ENCODE measurements at regions not wholly inside any gene's neighbourhood (a gene's known extent, or its start where the extent isn't known, plus 50 kb on each side); places are given as distances from the start of the nearest gene placed in this dataset.

DNA sequence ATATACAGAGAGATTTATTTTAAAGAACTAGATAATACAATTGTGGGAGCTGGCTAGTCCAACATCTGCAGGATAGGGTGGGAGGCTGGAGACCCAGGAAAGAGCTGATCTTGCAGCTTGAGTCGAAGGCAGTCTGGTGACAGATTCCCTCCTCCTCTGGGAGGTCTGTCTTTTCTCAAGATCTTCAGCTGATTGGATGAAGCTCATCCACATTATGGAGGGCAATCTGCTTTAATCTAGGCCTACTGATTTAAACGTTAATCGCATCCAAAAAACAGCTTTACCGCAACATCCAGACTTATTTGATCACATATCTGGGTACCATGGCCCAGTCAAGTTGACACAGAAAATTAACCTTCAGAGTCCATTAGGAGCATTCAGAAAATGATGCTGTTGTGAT lies 168.1 kb downstream of the ATPSCKMT start:
- no peaks in the 10 kb centered on the region for H3K36me3 ChIP-seq (ENCODE audit: insufficient read depth, low read length)
- H3K27ac ChIP-seq (ENCODE audit: low read length), result no peak overlapping the region
- no peaks in the 10 kb centered on the region for H3K9me2 ChIP-seq (ENCODE audit: insufficient read depth, low read length)
- no peaks in the 10 kb centered on the region for H3K27me3 ChIP-seq (ENCODE audit: insufficient read depth, low read depth, low read length)
- no peak overlapping the region for H3K4me3 ChIP-seq (ENCODE audit: low read length)
- H2AFZ ChIP-seq (ENCODE audit: low read depth, low read length), result no peak overlapping the region
- no peaks in the 10 kb centered on the region for H3F3A ChIP-seq (ENCODE audit: insufficient read depth, low read length, poor library complexity, severe bottlenecking)
- H3K4me2 ChIP-seq (ENCODE audit: low read length), result no peak overlapping the region
- no peak overlapping the region for H3K9ac ChIP-seq (ENCODE audit: low read length)
- TF ChIP-seq REST (IDR thresholded peaks at IDR 0.05; ENCODE audit: borderline replicate concordance) (no peak), POLR2AphosphoS5 (IDR thresholded peaks at IDR 0.05) (no peak), MXI1 (conservative IDR thresholded peaks at IDR 0.05; ENCODE audit: poor library complexity, severe bottlenecking) (no peak), SMC3 (conservative IDR thresholded peaks at IDR 0.05; ENCODE audit: poor library complexity) (no peak), EP300 (conservative IDR thresholded peaks at IDR 0.05; ENCODE audit: poor library complexity, severe bottlenecking) (no peak), EZH2 (IDR thresholded peaks at IDR 0.05; ENCODE audit: borderline replicate concordance, insufficient read depth, low read length, poor library complexity, severe bottlenecking) (no peak), TAF1 (IDR thresholded peaks at IDR 0.05; ENCODE audit: low read depth) (no peak), RAD21 (conservative IDR thresholded peaks at IDR 0.05) (no peak)
- TF ChIP-seq, protein P1, sequence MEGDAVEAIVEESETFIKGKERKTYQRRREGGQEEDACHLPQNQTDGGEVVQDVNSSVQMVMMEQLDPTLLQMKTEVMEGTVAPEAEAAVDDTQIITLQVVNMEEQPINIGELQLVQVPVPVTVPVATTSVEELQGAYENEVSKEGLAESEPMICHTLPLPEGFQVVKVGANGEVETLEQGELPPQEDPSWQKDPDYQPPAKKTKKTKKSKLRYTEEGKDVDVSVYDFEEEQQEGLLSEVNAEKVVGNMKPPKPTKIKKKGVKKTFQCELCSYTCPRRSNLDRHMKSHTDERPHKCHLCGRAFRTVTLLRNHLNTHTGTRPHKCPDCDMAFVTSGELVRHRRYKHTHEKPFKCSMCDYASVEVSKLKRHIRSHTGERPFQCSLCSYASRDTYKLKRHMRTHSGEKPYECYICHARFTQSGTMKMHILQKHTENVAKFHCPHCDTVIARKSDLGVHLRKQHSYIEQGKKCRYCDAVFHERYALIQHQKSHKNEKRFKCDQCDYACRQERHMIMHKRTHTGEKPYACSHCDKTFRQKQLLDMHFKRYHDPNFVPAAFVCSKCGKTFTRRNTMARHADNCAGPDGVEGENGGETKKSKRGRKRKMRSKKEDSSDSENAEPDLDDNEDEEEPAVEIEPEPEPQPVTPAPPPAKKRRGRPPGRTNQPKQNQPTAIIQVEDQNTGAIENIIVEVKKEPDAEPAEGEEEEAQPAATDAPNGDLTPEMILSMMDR (IDR thresholded peaks at IDR 0.05; ENCODE audit: poor library complexity, severe bottlenecking), result no peak
- no peaks in the 10 kb centered on the region for H4K20me1 ChIP-seq (ENCODE audit: insufficient read depth)
- no peaks in the 10 kb centered on the region for H3K9me3 ChIP-seq (ENCODE audit: low read length)
- no peaks in the 10 kb centered on the region for H3K79me2 ChIP-seq (replicated peaks; ENCODE audit: insufficient read depth, low read length)

- no peak overlapping the region for H2AFZ ChIP-seq (ENCODE audit: low read depth, low read length)
- H3K79me2 ChIP-seq (replicated peaks; ENCODE audit: insufficient read depth, low read length), result no peaks in the 10 kb centered on the region
- no peaks in the 10 kb centered on the region for H3K9me3 ChIP-seq (ENCODE audit: low read length)
- no peak overlapping the region for H3K9ac ChIP-seq (ENCODE audit: low read length)
- H3K4me2 ChIP-seq (ENCODE audit: low read length), result no peak overlapping the region
- H3K9me2 ChIP-seq (ENCODE audit: insufficient read depth, low read length), result no peaks in the 10 kb centered on the region
- no peak for TF ChIP-seq EZH2 (IDR thresholded peaks at IDR 0.05; ENCODE audit: borderline replicate concordance, insufficient read depth, low read length, poor library complexity, severe bottlenecking)
- no peak for TF ChIP-seq REST (IDR thresholded peaks at IDR 0.05; ENCODE audit: borderline replicate concordance)
- TF ChIP-seq RAD21 (conservative IDR thresholded peaks at IDR 0.05), result no peak
- no peak for TF ChIP-seq SMC3 (conservative IDR thresholded peaks at IDR 0.05; ENCODE audit: poor library complexity)
- TF ChIP-seq, protein P1 (IDR thresholded peaks at IDR 0.05; ENCODE audit: poor library complexity, severe bottlenecking), result no peak
- TF ChIP-seq POLR2AphosphoS5 (IDR thresholded peaks at IDR 0.05), result no peak
- no peak for TF ChIP-seq EP300 (conservative IDR thresholded peaks at IDR 0.05; ENCODE audit: poor library complexity, severe bottlenecking)
- TF ChIP-seq MXI1 (conservative IDR thresholded peaks at IDR 0.05; ENCODE audit: poor library complexity, severe bottlenecking), result no peak
- no peak for TF ChIP-seq TAF1 (IDR thresholded peaks at IDR 0.05; ENCODE audit: low read depth)
- H3K4me3 ChIP-seq (ENCODE audit: low read length), result no peak overlapping the region
- H3F3A ChIP-seq (ENCODE audit: insufficient read depth, low read length, poor library complexity, severe bottlenecking), result no peaks in the 10 kb centered on the region
- H3K36me3 ChIP-seq (ENCODE audit: insufficient read depth, low read length), result no peaks in the 10 kb centered on the region
- H3K27ac ChIP-seq (ENCODE audit: low read length), result no peak overlapping the region
- H3K27me3 ChIP-seq (ENCODE audit: insufficient read depth, low read depth, low read length), result no peaks in the 10 kb centered on the region
- H4K20me1 ChIP-seq (ENCODE audit: insufficient read depth), result no peaks in the 10 kb centered on the region
Measured at GRCh38 chr5:10077791-10078545, 171.7 kb downstream of the ATPSCKMT start.

Data from neural cell (in vitro differentiated cells).